DMS53 treated with DMSO at 0.1 percent for 48 hours (cell line): ENCODE measurements at regions not wholly inside any gene's neighbourhood (a gene's known extent, or its start where the extent isn't known, plus 50 kb on each side); places are given as distances from the start of the nearest gene placed in this dataset.
"Not testable (repeated sequence)": the region's sequence is repeated elsewhere in the genome, so short reads cannot be mapped to it uniquely, and the experiment has no call there.

Experiments used
- DNase-seq: peaks from one replicate; lab custom pipeline; 2025; ENCODE audit not compliant: unreplicated experiment; lab: John Stamatoyannopoulos, UW

- not testable (repeated sequence) for DNase-seq
Measured at GRCh38 chrX:82727436-82727835, 780.7 kb upstream of the POU3F4 start.

- no peak for DNase-seq
Measured at GRCh38 chrX:82732861-82733260, 775.2 kb upstream of the POU3F4 start.

GRCh38 chrX:82734140-82734539 is 774.0 kb upstream of the POU3F4 start:
- no peak for DNase-seq

- DNase-seq: not testable (repeated sequence)
Measured at GRCh38 chrX:82738313-82738712, 769.8 kb upstream of the POU3F4 start.

GRCh38 chrX:82742351-82742750 is 765.7 kb upstream of the POU3F4 start:
- DNase-seq: no peak

- not testable (repeated sequence) for DNase-seq
Measured at GRCh38 chrX:82745725-82746124, 762.4 kb upstream of the POU3F4 start.

GRCh38 chrX:82748906-82749505 is 759.1 kb upstream of the POU3F4 start:
- no peak for DNase-seq

- DNase-seq: no peak
Measured at GRCh38 chrX:82756272-82756671, 751.8 kb upstream of the POU3F4 start.

GRCh38 chrX:82757614-82758013 is 750.5 kb upstream of the POU3F4 start:
- no peak for DNase-seq

GRCh38 chrX:82764521-82764920 is 743.6 kb upstream of the POU3F4 start:
- no peak for DNase-seq

- no peak for DNase-seq
Measured at GRCh38 chrX:82765811-82766210, 742.3 kb upstream of the POU3F4 start.

- no peak for DNase-seq
Measured at GRCh38 chrX:82775426-82775825, 732.7 kb upstream of the POU3F4 start.

GRCh38 chrX:82782014-82782413 is 726.1 kb upstream of the POU3F4 start:
- no peak for DNase-seq

GRCh38 chrX:82812902-82813301 is 695.2 kb upstream of the POU3F4 start:
- not testable (repeated sequence) for DNase-seq

- DNase-seq: peak; percentile 86
Measured at GRCh38 chrX:82813671-82814078, 694.4 kb upstream of the POU3F4 start.

GRCh38 chrX:82816001-82816400 is 692.1 kb upstream of the POU3F4 start:
- DNase-seq: no peak

- no peak for DNase-seq
Measured at GRCh38 chrX:82816562-82816961, 691.5 kb upstream of the POU3F4 start.

GRCh38 chrX:82842286-82842685 is 665.8 kb upstream of the POU3F4 start:
- no peak for DNase-seq

GRCh38 chrX:82848111-82848510 is 660.0 kb upstream of the POU3F4 start:
- no peak for DNase-seq
